Uterus (tissue), 3 donors: ENCODE measurements at regions not wholly inside any gene's neighbourhood (a gene's known extent, or its start where the extent isn't known, plus 50 kb on each side); places are given as distances from the start of the nearest gene placed in this dataset.

ENCODE experiments used
- DNase-seq, 2 donors: peaks; one replicate each; pipeline ENCODE4 v3.0.0-alpha.2; 2019 to 2020
- H3K27ac ChIP-seq, 2 donors: fragments of 200-600 bp; sonication (generic); 1 replicate in 1 of 2; 2 replicates in 1 of 2; pipeline ENCODE4 v1.5.1; 2016 to 2018
- H3K27me3 ChIP-seq, 2 donors: fragments of 200-600 bp; sonication (generic); one replicate each; pipeline ENCODE4 v1.5.1; 2018 to 2019; ENCODE audit warnings: control low read depth in 1 of 2
- H3K36me3 ChIP-seq, 2 donors: fragments of 200-600 bp; sonication (generic); one replicate each; pipeline ENCODE4 v1.5.1; 2019; ENCODE audit warnings: control low read depth in 1 of 2
- H3K4me1 ChIP-seq, 2 donors: fragments of 200-600 bp; sonication (generic); one replicate each; pipeline ENCODE4 v1.5.1; 2018 to 2019; ENCODE audit warnings: control low read depth in 1 of 2
- H3K4me3 ChIP-seq, 2 donors: fragments of 200-600 bp; sonication (generic); 1 replicate in 1 of 2; 2 replicates in 1 of 2; pipeline ENCODE4 v1.5.1; 2018 to 2019; ENCODE audit warnings: mild to moderate bottlenecking in 1 of 2
- H3K9me3 ChIP-seq, 2 donors: fragments of 200-600 bp; sonication (generic); one replicate each; pipeline ENCODE4 v1.5.1; 2019; ENCODE audit warnings: control low read depth in 1 of 2
- CTCF ChIP-seq, 4 experiments: fragments of 200-600 bp in 2 of 4; fragments of 450-650 bp in 2 of 4; sonication (generic) in 2 of 4; IDR thresholded peaks; one replicate each; pipeline ENCODE4 v1.5.1; 2016 to 2019; ENCODE audit warnings: antibody characterized with exemption in 4 of 4, mild to moderate bottlenecking in 2 of 4, moderate library complexity in 1 of 4
- POLR2A ChIP-seq, 2 donors: fragments of 450-650 bp; IDR thresholded peaks; one replicate each; pipeline ENCODE4 v1.6.1; 2016; ENCODE audit warnings: antibody characterized with exemption in 2 of 2, mild to moderate bottlenecking in 1 of 2, moderate library complexity in 1 of 2
- intact Hi-C: fragments of 100-400 bp; cut with DNase I; formaldehyde crosslinking; loops from one replicate; pipeline ENCODE4 v1.15.1; 2023; ENCODE audit warnings: low total_unique reads
- donor health status: DM: yes; HTN: yes; CAD: no.

- Histone ChIP-seq H3K4me3 (no peak overlapping the region), H3K27ac (no peak overlapping the region), H3K27me3 (no peaks in the 10 kb centered on the region), H3K4me1 (no peaks in the 10 kb centered on the region), H3K36me3 (no peaks in the 10 kb centered on the region), H3K9me3 (no peaks in the 10 kb centered on the region)
- TF ChIP-seq POLR2A (IDR thresholded peaks at IDR 0.05) (no peak), CTCF (IDR thresholded peaks at IDR 0.05) (no peak)
- no peak for DNase-seq
- intact Hi-C loops, result no loop called here
Observed at GRCh38 chr13:50459658-50460057, 383.8 kb downstream of the DLEU7 start.

GRCh38 chr13:50460358-50460757, 383.1 kb downstream of the DLEU7 start:
- no peaks in the 10 kb centered on the region for H3K4me1 ChIP-seq
- no peak overlapping the region for H3K27ac ChIP-seq
- TF ChIP-seq POLR2A (IDR thresholded peaks at IDR 0.05) (no peak), CTCF (IDR thresholded peaks at IDR 0.05) (no peak)
- no peak overlapping the region for H3K4me3 ChIP-seq
- no peak for DNase-seq
- no peaks in the 10 kb centered on the region for H3K36me3 ChIP-seq
- H3K27me3 ChIP-seq, result no peaks in the 10 kb centered on the region
- intact Hi-C loops, result no loop called here
- no peaks in the 10 kb centered on the region for H3K9me3 ChIP-seq

GRCh38 chr13:50461189-50461588, 382.3 kb downstream of the DLEU7 start:
- no peaks in the 10 kb centered on the region for H3K4me1 ChIP-seq
- H3K9me3 ChIP-seq, result no peaks in the 10 kb centered on the region
- DNase-seq, result no peak
- H3K4me3 ChIP-seq, result no peak overlapping the region
- no peak for TF ChIP-seq POLR2A (IDR thresholded peaks at IDR 0.05)
- TF ChIP-seq CTCF (IDR thresholded peaks at IDR 0.05), result no peak
- H3K36me3 ChIP-seq, result no peaks in the 10 kb centered on the region
- H3K27ac ChIP-seq, result no peak overlapping the region
- intact Hi-C loops, result no loop called here
- H3K27me3 ChIP-seq, result no peaks in the 10 kb centered on the region

- intact Hi-C loops, result no loop called here
- peak overlapping the region in 1 of 2 donors; percentile 6 for H3K27ac ChIP-seq
- H3K9me3 ChIP-seq, result no peaks in the 10 kb centered on the region
- H3K36me3 ChIP-seq, result no peaks in the 10 kb centered on the region
- no peak for DNase-seq
- no peaks in the 10 kb centered on the region for H3K4me1 ChIP-seq
- no peak overlapping the region for H3K4me3 ChIP-seq
- H3K27me3 ChIP-seq, result no peaks in the 10 kb centered on the region
- TF ChIP-seq CTCF (IDR thresholded peaks at IDR 0.05) (no peak), POLR2A (IDR thresholded peaks at IDR 0.05) (no peak)
Observed at GRCh38 chr13:50463719-50464118, 379.8 kb downstream of the DLEU7 start.

GRCh38 chr13:50464349-50465251, 378.9 kb downstream of the DLEU7 start:
- no peak overlapping the region for H3K4me3 ChIP-seq
- no peaks in the 10 kb centered on the region for H3K36me3 ChIP-seq
- no peaks in the 10 kb centered on the region for H3K27me3 ChIP-seq
- H3K27ac ChIP-seq, result no peak overlapping the region
- intact Hi-C loops, result no loop called here
- no peaks in the 10 kb centered on the region for H3K4me1 ChIP-seq
- no peak for TF ChIP-seq CTCF (IDR thresholded peaks at IDR 0.05)
- no peak for TF ChIP-seq POLR2A (IDR thresholded peaks at IDR 0.05)
- DNase-seq, result no peak
- H3K9me3 ChIP-seq, result no peaks in the 10 kb centered on the region
